BJ (cell line): ENCODE measurements at regions not wholly inside any gene's neighbourhood (a gene's known extent, or its start where the extent isn't known, plus 50 kb on each side); places are given as distances from the start of the nearest gene placed in this dataset.

Experiments
- CTCF ChIA-PET: fragments of 350-600 bp; formaldehyde crosslinking; extraction: SDS; loops from one replicate; lab custom pipeline; 2021; ENCODE audit warnings: antibody characterized with exemption, inconsistent platforms; lab: Yijun Ruan, JAX
- POLR2A ChIA-PET: fragments of 300-600 bp; sonication (Branson Sonifier 250); formaldehyde crosslinking; extraction: SDS; loops from one replicate; lab custom pipeline; 2021; ENCODE audit warnings: antibody characterized with exemption; lab: Charles Lee
- DNase-seq: peaks from one replicate; pipeline ENCODE4 v3.0.0-alpha.2; 2011; ENCODE audit warnings: low read depth
- H3K27me3 ChIP-seq: 2 replicates; pipeline ENCODE4 v1.6.0; 2011; ENCODE audit warnings: low read length; ENCODE audit not compliant: control insufficient read depth, insufficient read depth
- H3K36me3 ChIP-seq: 2 replicates; pipeline ENCODE4 v1.5.1; 2011; ENCODE audit warnings: low read length; ENCODE audit not compliant: control insufficient read depth, insufficient read depth
- H3K4me3 ChIP-seq: 2 replicates; pipeline ENCODE4 v1.5.1; 2011; ENCODE audit warnings: low read depth, mild to moderate bottlenecking, control low read depth, low read length
- CTCF ChIP-seq: IDR thresholded peaks from 2 replicates; pipeline ENCODE4 v1.5.1; 2011; ENCODE audit warnings: low read depth, mild to moderate bottlenecking, control low read depth, inconsistent platforms, low read length, moderate library complexity; ENCODE audit not compliant: insufficient read depth

GRCh38 chr20:55583036-55583435 is 422.3 kb downstream of the CBLN4 start:
- Histone ChIP-seq H3K36me3 (no peaks in the 10 kb centered on the region), H3K27me3 (no peaks in the 10 kb centered on the region), H3K4me3 (no peak overlapping the region)
- no peak for TF ChIP-seq CTCF
- no peak for DNase-seq
- POLR2A ChIA-PET, result no interaction called here
- CTCF ChIA-PET, result no interaction called here

GRCh38 chr20:55582498-55582897 is 422.8 kb downstream of the CBLN4 start:
- ChIA-PET POLR2A (no interaction called here), CTCF (no interaction called here)
- no peak for TF ChIP-seq CTCF
- H3K36me3 ChIP-seq, result no peaks in the 10 kb centered on the region
- DNase-seq, result no peak
- no peak overlapping the region for H3K4me3 ChIP-seq
- no peaks in the 10 kb centered on the region for H3K27me3 ChIP-seq

GRCh38 chr20:55581519-55581918 is 423.8 kb downstream of the CBLN4 start:
- H3K4me3 ChIP-seq, result no peak overlapping the region
- CTCF ChIA-PET, result no interaction called here
- no peak for DNase-seq
- no peak for TF ChIP-seq CTCF
- H3K36me3 ChIP-seq, result no peaks in the 10 kb centered on the region
- POLR2A ChIA-PET, result no interaction called here
- H3K27me3 ChIP-seq, result no peaks in the 10 kb centered on the region

- Histone ChIP-seq H3K27me3 (no peaks in the 10 kb centered on the region), H3K4me3 (no peak overlapping the region), H3K36me3 (no peaks in the 10 kb centered on the region)
- TF ChIP-seq CTCF, result no peak
- ChIA-PET CTCF (no interaction called here), POLR2A (no interaction called here)
- no peak for DNase-seq
These were observed 424.8 kb downstream of the CBLN4 start for GRCh38 chr20:55580475-55580874.

- CTCF ChIA-PET, result no interaction called here
- POLR2A ChIA-PET, result no interaction called here
These were observed 425.5 kb downstream of the CBLN4 start for GRCh38 chr20:55579802-55580201.

More at GRCh38 chr20:55579802-55580201, 425.5 kb downstream of the CBLN4 start:
- Histone ChIP-seq H3K27me3 (no peaks in the 10 kb centered on the region), H3K4me3 (no peak overlapping the region), H3K36me3 (no peaks in the 10 kb centered on the region)
- no peak for TF ChIP-seq CTCF
- no peak for DNase-seq
